Mucosa of descending colon (tissue), 3 donors: ENCODE measurements at regions not wholly inside any gene's neighbourhood (a gene's known extent, or its start where the extent isn't known, plus 50 kb on each side); places are given as distances from the start of the nearest gene placed in this dataset.

ENCODE experiments used
- ATAC-seq: fragments of 200-7000 bp; cut with Tn5 transposase; one replicate; pipeline ENCODE4 v1.9.1; 2020; ENCODE audit warnings: mild to moderate bottlenecking, moderate library complexity
- DNase-seq, 3 donors: peaks; one replicate each; pipeline ENCODE4 v3.0.0-alpha.2; 2020
- H3K36me3 ChIP-seq: fragments of 200-600 bp; one replicate; pipeline ENCODE4 v1.8.0; 2021; ENCODE audit warnings: low read depth, mild to moderate bottlenecking
- H3K4me1 ChIP-seq: fragments of 200-600 bp; one replicate; pipeline ENCODE4 v1.8.0; 2021; ENCODE audit warnings: low read depth, mild to moderate bottlenecking
- H3K4me3 ChIP-seq: fragments of 200-600 bp; one replicate; pipeline ENCODE4 v1.8.0; 2021; ENCODE audit warnings: mild to moderate bottlenecking
- H3K9me3 ChIP-seq: fragments of 200-600 bp; one replicate; pipeline ENCODE4 v1.8.0; 2021; ENCODE audit warnings: mild to moderate bottlenecking
- CTCF ChIP-seq: fragments of 200-600 bp; IDR thresholded peaks from one replicate; pipeline ENCODE4 v1.8.0; 2022; ENCODE audit warnings: antibody characterized with exemption, mild to moderate bottlenecking
- intact Hi-C, 2 donors: fragments of 100-400 bp; cut with DNase I in 1 of 2; cut with micrococcal nuclease in 1 of 2; formaldehyde crosslinking; loops; one replicate each; pipeline versions ENCODE4 v1.11.0 to v1.11.1; 2022; cut with DNase I, micrococcal nuclease
- donor health status: DM: no; HTN: no; CAD: no; lungs with moderate emphysema.
- donor health status: DM: no; HTN: no; CAD: no.
- donor health status: DM: no; HTN: yes; CAD: no.

GRCh38 chr11:134626032-134626431 lies 214.0 kb upstream of the B3GAT1 start:
- no peaks in the 10 kb centered on the region for H3K36me3 ChIP-seq
- H3K4me3 ChIP-seq = no peak overlapping the region
- no peak for TF ChIP-seq CTCF
- intact Hi-C loops = no loop called here
- no peak for ATAC-seq
- no peaks in the 10 kb centered on the region for H3K9me3 ChIP-seq
- no peak for DNase-seq
- H3K4me1 ChIP-seq = no peaks in the 10 kb centered on the region

GRCh38 chr11:134625631-134626030 lies 213.6 kb upstream of the B3GAT1 start:
- intact Hi-C loops = no loop called here
- H3K4me3 ChIP-seq = no peak overlapping the region
- H3K36me3 ChIP-seq = no peaks in the 10 kb centered on the region
- DNase-seq (no peak), ATAC-seq (no peak)
- no peaks in the 10 kb centered on the region for H3K4me1 ChIP-seq
- TF ChIP-seq CTCF = no peak
- H3K9me3 ChIP-seq = no peaks in the 10 kb centered on the region

GRCh38 chr11:134625151-134625550 lies 213.1 kb upstream of the B3GAT1 start:
- ATAC-seq (no peak), DNase-seq (no peak)
- H3K4me1 ChIP-seq = no peaks in the 10 kb centered on the region
- H3K4me3 ChIP-seq = no peak overlapping the region
- H3K36me3 ChIP-seq = no peaks in the 10 kb centered on the region
- H3K9me3 ChIP-seq = no peaks in the 10 kb centered on the region
- no peak for TF ChIP-seq CTCF
- intact Hi-C loops = no loop called here

GRCh38 chr11:134624166-134624920 lies 212.3 kb upstream of the B3GAT1 start:
- no peak for TF ChIP-seq CTCF
- H3K9me3 ChIP-seq = no peaks in the 10 kb centered on the region
- intact Hi-C loops = no loop called here
- DNase-seq = no peak
- no peak overlapping the region for H3K4me3 ChIP-seq
- no peaks in the 10 kb centered on the region for H3K4me1 ChIP-seq
- no peak for ATAC-seq
- no peaks in the 10 kb centered on the region for H3K36me3 ChIP-seq

- no peak for TF ChIP-seq CTCF
- Histone ChIP-seq H3K4me3 (no peak overlapping the region), H3K9me3 (no peaks in the 10 kb centered on the region), H3K36me3 (no peaks in the 10 kb centered on the region), H3K4me1 (no peaks in the 10 kb centered on the region)
- intact Hi-C loops = no loop called here
- DNase-seq (no peak), ATAC-seq (no peak)
Measured at GRCh38 chr11:134623711-134624110, 211.7 kb upstream of the B3GAT1 start.

- intact Hi-C loops = no loop called here
- no peaks in the 10 kb centered on the region for H3K9me3 ChIP-seq
Measured at GRCh38 chr11:134622458-134622857, 210.4 kb upstream of the B3GAT1 start.

More at GRCh38 chr11:134622458-134622857, 210.4 kb upstream of the B3GAT1 start:
- DNase-seq (no peak), ATAC-seq (no peak)
- no peaks in the 10 kb centered on the region for H3K36me3 ChIP-seq
- H3K4me1 ChIP-seq = no peaks in the 10 kb centered on the region
- H3K4me3 ChIP-seq = no peak overlapping the region
- TF ChIP-seq CTCF = no peak
